ENCODE measurements at regions not wholly inside any gene's neighbourhood (a gene's known extent, or its start where the extent isn't known, plus 50 kb on each side); places are given as distances from the start of the nearest gene placed in this dataset.
"Not testable (repeated sequence)": the region's sequence is repeated elsewhere in the genome, so short reads cannot be mapped to it uniquely, and the experiment has no call there.

DNA sequence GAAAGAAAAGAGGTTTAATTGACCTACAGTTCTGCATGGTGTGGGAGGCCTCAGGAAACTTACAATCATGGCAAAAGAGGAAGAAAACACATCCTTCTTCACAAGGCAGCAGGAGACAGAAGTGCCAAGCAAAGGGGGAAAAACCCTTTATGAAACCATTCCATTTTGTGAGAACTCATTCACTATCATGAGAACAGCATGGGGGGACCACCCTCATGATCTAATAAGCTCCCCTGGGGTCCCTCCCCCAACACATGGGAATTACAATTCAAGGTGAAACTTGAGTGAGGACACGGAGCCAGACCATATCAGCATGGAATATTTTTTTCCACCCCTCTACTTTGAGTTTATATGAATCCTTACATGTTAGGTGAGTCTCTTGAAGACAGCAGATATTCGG, 173.7 kb downstream of the PHF2 start:
- no peaks in the 10 kb centered on the region for H3K4me1 ChIP-seq (ENCODE audit: control insufficient read depth in 2 of 3, insufficient read depth in 2 of 3, low read depth in 1 of 3, low read length in 3 of 3)
- DNase-seq: no peak
- H3K27me3 ChIP-seq (ENCODE audit: control insufficient read depth, insufficient read depth, low read length): no peaks in the 10 kb centered on the region
- intact Hi-C loops (cut with DNase I): no loop called here
- H3K9ac ChIP-seq (ENCODE audit: low read length in 3 of 3): no peak overlapping the region
- no peaks in the 10 kb centered on the region for H3K36me3 ChIP-seq (ENCODE audit: control insufficient read depth in 2 of 3, insufficient read depth in 3 of 3, low read length in 3 of 3)
- H3K27ac ChIP-seq (ENCODE audit: low read depth in 2 of 2, low read length in 2 of 2): no peak overlapping the region
- no peak overlapping the region for H3K4me3 ChIP-seq (ENCODE audit: low read length in 3 of 3)
- TF ChIP-seq, protein P1, sequence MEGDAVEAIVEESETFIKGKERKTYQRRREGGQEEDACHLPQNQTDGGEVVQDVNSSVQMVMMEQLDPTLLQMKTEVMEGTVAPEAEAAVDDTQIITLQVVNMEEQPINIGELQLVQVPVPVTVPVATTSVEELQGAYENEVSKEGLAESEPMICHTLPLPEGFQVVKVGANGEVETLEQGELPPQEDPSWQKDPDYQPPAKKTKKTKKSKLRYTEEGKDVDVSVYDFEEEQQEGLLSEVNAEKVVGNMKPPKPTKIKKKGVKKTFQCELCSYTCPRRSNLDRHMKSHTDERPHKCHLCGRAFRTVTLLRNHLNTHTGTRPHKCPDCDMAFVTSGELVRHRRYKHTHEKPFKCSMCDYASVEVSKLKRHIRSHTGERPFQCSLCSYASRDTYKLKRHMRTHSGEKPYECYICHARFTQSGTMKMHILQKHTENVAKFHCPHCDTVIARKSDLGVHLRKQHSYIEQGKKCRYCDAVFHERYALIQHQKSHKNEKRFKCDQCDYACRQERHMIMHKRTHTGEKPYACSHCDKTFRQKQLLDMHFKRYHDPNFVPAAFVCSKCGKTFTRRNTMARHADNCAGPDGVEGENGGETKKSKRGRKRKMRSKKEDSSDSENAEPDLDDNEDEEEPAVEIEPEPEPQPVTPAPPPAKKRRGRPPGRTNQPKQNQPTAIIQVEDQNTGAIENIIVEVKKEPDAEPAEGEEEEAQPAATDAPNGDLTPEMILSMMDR (IDR thresholded peaks at IDR 0.05; ENCODE audit: borderline replicate concordance, extremely low read depth, insufficient read depth): no peak
- peaks cover 0 to 30% (median 4%) of the 10 kb centered on the region in 3 donors for H3K9me3 ChIP-seq (ENCODE audit: control insufficient read depth in 2 of 3, insufficient read depth in 1 of 3, low read length in 3 of 3)
- FAIRE-seq: no peak

DNA sequence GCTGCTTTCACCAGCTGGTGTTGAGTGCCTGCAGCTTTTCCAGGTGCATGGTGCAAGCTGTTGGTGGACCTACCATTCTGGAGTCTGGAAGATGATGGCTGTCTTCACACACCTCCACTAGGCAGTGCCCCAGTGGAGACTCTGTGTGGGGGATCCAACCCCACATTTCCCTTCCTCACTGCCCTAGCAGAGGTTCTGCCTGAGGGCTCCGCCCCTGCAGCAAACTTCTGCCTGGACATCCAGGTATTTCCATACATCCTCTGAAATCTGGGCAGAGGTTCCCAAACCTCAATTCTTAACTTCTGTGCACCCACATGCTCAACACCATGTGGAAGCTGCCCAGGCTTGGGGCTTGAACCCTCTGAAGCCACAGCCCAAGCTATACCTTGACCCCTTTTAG, 172.4 kb downstream of the PHF2 start:
- FAIRE-seq; H3K4me3 ChIP-seq (ENCODE audit: low read length in 3 of 3); H3K9ac ChIP-seq (ENCODE audit: low read length in 3 of 3); intact Hi-C loops (cut with DNase I); H3K27me3 ChIP-seq (ENCODE audit: control insufficient read depth, insufficient read depth, low read length); H3K27ac ChIP-seq (ENCODE audit: low read depth in 2 of 2, low read length in 2 of 2); H3K36me3 ChIP-seq (ENCODE audit: control insufficient read depth in 2 of 3, insufficient read depth in 3 of 3, low read length in 3 of 3); DNase-seq; H3K4me1 ChIP-seq (ENCODE audit: control insufficient read depth in 2 of 3, insufficient read depth in 2 of 3, low read depth in 1 of 3, low read length in 3 of 3): not testable (repeated sequence)
- H3K9me3 ChIP-seq (ENCODE audit: control insufficient read depth in 2 of 3, insufficient read depth in 1 of 3, low read length in 3 of 3): peaks cover 0 to 31% (median 4%) of the 10 kb centered on the region in 3 donors

DNA sequence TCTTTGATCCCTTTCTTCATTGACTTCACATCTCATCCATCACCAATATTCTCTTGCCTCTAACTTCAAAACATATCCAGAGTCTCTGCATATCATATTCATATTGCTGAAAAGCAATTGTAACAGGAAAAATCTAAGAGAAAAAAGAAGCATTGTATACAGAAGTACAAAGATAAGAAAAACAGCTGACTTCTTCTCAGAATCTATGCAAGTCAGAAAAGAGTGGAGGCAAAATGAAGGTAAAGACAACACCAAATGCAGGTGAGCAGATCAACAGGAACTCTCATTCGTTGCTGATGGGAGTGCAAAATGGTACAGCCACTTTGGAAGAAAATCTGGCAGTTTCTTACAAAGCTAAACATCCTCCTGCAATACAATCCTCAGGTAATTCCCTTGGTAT, 155.6 kb downstream of the PHF2 start:
- intact Hi-C loops (cut with DNase I): no loop called here
- TF ChIP-seq, protein P1 (IDR thresholded peaks at IDR 0.05; ENCODE audit: borderline replicate concordance, extremely low read depth, insufficient read depth): no peak
- FAIRE-seq: no peak

DNA sequence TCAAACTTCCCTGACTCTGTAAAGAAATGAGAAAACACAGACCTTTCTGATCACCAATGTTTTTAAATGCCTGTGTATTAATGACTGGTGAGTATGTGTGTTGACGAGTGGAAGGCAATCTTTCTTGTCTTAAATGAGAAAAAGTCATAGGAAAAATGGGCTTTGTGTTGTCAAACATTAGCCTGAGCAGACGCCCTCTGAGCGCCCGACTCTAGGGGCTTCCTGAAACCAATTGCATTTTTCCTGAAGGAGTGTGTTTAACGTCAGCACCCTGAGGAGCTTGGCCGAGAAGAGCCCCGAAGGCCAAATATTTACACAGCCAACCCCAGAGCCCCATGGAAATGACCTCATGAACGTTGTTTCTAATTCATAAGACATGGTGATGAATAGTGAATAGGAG, 154.3 kb downstream of the PHF2 start:
- peaks cover 0 to 16% (median 9%) of the 10 kb centered on the region in 3 donors for H3K9me3 ChIP-seq (ENCODE audit: control insufficient read depth in 2 of 3, insufficient read depth in 1 of 3, low read length in 3 of 3)
- H3K4me3 ChIP-seq (ENCODE audit: low read length in 3 of 3): no peak overlapping the region
- H3K9ac ChIP-seq (ENCODE audit: low read length in 3 of 3): no peak overlapping the region
- no peak overlapping the region for H3K27ac ChIP-seq (ENCODE audit: low read depth in 2 of 2, low read length in 2 of 2)
- no peaks in the 10 kb centered on the region for H3K36me3 ChIP-seq (ENCODE audit: control insufficient read depth in 2 of 3, insufficient read depth in 3 of 3, low read length in 3 of 3)
- FAIRE-seq (no peak), DNase-seq (no peak)
- TF ChIP-seq, protein P1 (IDR thresholded peaks at IDR 0.05; ENCODE audit: borderline replicate concordance, extremely low read depth, insufficient read depth): no peak
- H3K27me3 ChIP-seq (ENCODE audit: control insufficient read depth, insufficient read depth, low read length): no peaks in the 10 kb centered on the region
- H3K4me1 ChIP-seq (ENCODE audit: control insufficient read depth in 2 of 3, insufficient read depth in 2 of 3, low read depth in 1 of 3, low read length in 3 of 3): no peaks in the 10 kb centered on the region
- intact Hi-C loops (cut with DNase I): no loop called here

More for the DNA sequence above, 155.6 kb downstream of the PHF2 start:
- Histone ChIP-seq H3K9ac (ENCODE audit: low read length in 3 of 3) (no peak overlapping the region), H3K4me3 (ENCODE audit: low read length in 3 of 3) (no peak overlapping the region), H3K36me3 (ENCODE audit: control insufficient read depth in 2 of 3, insufficient read depth in 3 of 3, low read length in 3 of 3) (no peaks in the 10 kb centered on the region), H3K27me3 (ENCODE audit: control insufficient read depth, insufficient read depth, low read length) (no peaks in the 10 kb centered on the region), H3K4me1 (ENCODE audit: control insufficient read depth in 2 of 3, insufficient read depth in 2 of 3, low read depth in 1 of 3, low read length in 3 of 3) (no peaks in the 10 kb centered on the region), H3K9me3 (ENCODE audit: control insufficient read depth in 2 of 3, insufficient read depth in 1 of 3, low read length in 3 of 3) (peaks cover 0 to 16% (median 9%) of the 10 kb centered on the region in 3 donors), H3K27ac (ENCODE audit: low read depth in 2 of 2, low read length in 2 of 2) (no peak overlapping the region)
- DNase-seq: no peak

Data from kidney (tissue), 13 donors.